ENCODE measurements at regions not wholly inside any gene's neighbourhood (a gene's known extent, or its start where the extent isn't known, plus 50 kb on each side); places are given as distances from the start of the nearest gene placed in this dataset.

DNA sequence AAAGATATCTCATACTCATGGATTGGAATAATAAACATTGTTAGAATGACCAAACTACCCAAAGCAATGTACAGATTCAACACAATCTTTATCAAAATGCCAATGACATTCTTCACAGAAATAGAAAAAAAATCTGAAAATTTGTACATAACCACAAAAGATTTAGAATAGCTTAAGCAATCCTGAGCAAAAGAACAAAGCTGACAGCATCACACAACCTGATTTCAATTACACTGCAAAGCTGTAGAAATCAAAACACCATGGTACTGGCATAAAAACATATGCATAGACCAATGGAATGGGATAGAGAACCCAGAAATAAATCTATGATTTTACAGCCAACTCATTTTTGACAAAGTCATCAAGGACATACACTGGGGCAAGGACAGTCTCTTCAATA, 130.0 kb upstream of the TMEM72 start:
- no peak for DNase-seq (ENCODE audit: low spot score)

DNA sequence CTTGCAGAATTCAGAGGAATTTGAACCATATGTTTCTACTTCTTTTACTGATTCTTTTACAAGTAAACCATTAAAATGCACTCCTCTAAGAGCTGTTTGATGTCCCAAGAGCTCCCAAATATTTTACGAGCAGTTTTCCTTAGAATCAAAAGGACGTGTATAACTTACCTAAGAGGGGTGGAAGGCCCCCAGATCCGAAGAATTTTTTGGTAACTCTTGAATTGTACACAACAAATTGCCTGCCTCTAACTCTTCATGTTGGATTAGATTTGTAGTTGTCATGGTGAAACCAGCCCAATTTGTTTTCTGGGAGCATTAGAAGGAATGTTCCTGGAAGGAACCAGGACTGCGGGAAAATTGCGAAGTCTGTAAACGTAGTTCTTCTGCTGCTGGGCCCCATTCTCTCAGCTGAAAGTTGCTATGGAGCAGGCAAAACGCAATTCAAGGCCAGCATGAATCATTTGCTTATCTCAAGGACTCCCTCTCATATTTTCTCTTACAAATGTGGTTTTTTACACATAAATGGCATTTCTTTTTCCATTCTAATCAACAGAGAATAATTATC, 124.8 kb upstream of the TMEM72 start:
- no peak for DNase-seq (ENCODE audit: low spot score)

DNA sequence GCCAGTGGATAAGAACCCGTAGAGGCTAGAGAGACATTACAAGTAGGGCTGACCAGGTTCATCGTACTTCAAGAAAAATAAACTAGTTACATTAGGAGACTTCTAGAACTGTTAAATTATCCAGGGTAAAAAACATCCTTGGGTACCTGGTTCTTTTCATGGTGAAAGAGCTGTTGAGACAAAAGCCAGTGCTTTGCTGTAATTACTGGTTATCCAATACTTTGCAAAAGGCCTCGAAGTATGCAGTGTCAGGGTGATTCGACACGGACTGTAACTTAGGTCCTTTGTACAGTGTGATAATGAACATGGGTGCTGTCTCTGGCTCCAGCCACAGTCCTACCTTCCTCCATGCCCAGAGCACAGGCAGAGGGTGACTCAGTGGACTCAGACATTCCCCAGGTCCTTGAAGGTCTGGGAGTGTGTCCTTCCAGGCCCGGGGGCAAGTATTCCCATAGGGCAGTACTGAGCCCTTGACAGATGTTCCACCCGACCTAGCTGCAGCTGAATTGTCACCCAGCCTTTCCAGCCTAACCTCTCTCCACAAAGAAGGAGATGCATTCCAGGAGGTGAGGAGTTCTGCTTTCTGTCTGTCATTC, 123.6 kb upstream of the TMEM72 start:
- no peak for DNase-seq (ENCODE audit: low spot score)

DNA sequence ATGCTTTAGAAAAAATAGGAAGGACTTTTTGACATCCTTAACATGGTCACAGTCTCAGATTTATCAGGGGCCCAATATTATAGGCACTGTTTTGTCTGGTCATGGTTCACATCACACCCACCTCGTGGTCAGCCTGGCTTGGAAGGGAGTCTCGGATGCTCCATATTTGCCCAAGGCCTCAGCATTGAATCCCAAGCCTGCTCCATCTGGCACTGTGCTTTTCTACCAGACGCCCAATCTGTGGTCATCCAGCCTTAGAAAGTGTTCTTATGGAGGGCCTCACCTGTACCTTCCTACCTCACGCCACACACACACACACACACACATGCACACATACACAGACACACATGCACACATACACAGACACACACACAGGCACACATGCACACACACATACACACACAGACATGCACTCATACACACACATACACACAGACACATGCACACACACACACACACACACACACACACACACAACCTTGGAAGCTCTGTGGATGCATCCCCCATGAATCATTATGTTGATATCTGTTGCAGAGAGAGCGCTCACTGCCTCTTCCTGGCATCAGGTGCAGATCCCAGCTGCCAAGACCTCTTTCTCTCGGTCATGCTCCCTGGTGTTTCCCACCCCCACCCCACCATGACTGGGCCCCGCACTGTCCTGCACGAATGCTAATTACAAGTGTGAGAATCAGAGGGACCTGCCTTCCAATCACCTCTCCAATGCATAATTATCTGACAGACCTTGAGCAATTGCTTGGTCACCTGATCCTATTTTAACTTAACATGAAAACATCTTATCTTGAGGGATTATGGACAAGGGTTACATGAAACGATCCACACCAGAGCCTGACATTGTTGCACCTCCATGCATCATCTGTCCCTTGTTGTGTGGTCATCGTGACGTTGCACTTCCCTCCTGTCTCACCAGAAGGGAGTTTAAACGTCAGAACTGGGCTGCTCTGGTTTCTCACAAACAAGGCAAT, 122.7 kb upstream of the TMEM72 start:
- DNase-seq (ENCODE audit: low spot score), result no peak

DNA sequence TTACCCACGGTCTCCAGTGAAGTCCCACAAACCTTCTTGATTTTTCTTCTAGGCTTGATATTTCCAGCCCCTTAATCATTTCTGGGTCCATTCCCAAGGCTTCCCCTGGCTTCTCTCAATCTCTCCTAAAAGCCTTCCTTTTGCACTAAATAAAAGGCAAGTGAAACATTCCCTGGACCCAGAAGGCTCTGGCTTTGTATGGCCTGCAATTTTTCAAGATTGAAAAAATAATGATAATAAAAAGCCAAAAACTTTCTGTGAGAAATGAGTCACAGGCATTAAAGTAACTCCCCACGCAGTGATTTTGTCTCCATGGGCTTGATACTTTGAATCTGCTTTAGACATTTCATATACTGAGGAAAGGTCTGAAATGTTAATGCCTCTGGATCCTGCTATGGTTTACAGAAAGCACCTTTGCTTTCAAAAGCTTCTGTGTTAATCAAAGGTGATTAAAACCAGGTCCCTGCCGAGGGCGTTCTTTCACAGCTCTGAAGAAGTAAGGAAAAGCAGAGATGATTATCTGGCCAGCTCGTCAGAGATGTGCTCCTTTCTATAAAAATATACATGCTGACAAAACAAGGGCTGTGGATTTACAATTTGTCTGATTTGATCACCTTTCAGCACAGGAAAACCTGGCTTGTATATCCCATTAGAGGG, 118.9 kb upstream of the TMEM72 start:
- no peak for DNase-seq (ENCODE audit: low spot score)

DNA sequence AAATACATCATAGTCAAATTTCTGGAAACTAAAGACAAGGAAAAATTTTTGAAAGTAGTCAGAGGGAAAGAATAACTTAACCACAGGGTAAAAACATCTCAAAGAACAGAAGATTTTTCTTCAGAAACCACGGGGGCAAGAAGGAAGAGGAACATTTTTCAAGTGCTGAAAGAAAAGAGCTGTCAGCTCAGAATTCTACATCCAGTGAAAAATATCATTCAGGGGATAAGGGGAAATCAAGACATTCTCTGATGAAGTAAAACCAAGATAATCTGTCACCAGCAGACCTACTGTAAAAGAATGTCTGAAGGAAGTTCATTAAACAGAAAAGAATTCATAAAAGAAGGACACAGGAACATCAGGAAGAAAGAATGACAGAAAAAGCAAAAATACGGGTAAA, 111.2 kb upstream of the TMEM72 start:
- no peak for DNase-seq (ENCODE audit: low spot score)

DNA sequence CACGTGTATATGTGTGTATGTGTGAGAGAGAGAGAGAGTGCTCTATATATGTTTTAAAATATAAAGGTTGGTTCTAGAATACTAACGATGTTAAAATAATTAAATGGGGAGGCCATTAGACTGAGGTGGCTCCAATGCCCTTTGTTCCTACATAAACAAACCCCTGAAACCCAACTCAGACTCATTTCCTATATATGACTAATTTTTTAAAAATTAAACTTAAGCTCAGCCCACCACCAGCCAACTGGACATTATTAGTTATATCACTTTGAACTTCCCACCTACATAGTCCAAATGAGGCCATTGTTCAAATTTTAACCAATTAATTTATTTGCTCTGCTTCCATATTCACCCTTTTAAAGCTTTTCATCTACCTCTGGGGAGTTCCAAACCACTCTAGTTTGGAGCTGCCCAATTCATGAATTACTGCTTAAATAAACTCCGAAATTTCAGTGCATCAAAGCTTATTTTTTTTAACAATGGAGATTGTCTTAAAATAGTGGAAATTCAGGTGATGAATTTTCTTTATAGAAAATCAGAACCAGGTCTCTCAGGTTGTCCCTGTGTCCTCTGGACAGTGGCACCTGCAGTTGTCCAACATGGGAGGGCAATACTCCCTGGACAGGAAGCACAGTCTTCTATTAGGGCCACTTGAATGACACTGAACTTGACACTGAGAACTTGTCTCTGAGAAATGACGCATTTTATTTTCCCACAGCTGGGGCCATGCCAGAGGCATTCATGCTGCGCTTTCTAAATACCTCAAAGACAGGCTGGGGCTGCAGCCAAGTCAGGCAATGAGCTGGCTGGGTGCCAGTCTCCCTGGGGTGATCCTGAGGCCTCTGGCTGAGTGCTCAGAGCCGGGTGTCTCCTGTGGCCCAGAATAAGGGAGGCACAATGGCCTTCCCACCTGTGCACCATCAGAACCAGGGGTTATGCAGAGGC, 109.5 kb upstream of the TMEM72 start:
- no peak for DNase-seq (ENCODE audit: low spot score)

DNA sequence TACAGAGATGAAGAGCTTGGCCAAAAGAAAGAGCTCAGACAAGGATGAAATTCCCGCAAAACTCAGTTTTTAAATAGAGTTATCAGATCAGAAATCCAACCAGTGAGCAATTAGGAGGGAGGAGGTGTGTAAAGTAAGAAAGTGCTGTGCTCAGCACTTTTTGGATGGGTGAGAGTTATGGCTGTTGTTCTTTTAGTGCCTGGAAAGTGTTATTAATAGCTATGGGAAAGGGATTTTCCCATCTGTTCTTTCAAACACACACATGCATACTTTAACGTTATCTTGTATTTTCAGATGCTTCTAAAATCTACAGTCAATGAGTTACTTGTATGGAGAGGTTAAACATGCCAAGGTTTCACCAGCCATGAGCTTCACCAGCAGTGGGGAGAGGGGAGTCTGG, 107.3 kb upstream of the TMEM72 start:
- no peak for DNase-seq (ENCODE audit: low spot score)

DNA sequence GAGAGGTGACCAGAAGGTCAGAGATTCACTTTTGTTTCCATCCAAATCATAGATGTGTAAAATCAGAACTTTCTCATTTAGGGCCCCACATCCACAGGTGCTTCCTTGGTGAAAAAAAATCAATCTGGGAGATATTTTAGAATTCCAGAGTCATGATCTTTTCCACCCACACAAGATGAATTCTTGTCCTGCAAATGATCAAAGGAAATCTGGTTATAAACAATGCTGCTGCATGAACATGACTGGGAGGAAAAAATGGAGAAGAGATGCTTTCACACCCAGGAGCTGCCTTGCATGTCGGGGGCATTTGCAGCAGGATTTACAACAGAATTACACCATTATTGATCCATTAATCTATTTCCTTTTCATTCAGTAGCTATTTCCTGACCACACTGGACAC, 106.5 kb upstream of the TMEM72 start:
- no peak for DNase-seq (ENCODE audit: low spot score)

DNA sequence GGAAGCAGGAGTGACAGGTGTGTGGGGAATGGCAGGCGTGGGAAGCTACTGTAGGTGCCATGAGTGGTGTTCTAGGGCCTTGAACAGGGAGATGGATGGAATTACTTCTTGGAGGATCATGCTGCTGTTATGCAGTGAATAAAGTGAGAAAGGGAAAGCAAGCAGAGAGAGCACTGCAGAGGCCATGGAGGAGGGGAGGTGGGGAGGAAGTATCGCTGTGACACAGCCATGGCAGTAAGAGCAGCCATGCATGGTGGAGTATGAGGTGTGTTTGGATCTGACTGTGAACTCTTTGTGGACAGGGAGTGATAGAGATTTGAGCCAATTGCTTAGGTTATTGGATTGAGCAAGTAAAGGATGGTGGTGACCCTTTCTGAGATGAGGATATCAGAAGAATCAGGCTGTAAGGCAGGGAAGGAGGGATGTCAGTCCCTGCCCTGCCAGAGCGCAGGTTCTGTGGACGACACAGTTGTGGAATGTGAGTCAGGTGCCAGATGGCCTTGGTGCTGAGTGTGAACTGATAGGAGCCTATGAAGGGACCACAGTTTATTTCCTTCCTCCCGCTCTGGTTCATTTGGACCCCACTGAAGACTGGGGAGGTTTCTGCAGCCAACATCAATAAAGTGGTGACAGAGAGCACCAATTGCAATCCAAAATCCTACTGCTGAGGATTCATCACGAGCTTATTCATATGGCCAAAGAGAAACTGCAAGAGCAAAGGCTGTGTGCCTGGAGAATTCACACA, 105.5 kb upstream of the TMEM72 start:
- no peak for DNase-seq (ENCODE audit: low spot score)

DNA sequence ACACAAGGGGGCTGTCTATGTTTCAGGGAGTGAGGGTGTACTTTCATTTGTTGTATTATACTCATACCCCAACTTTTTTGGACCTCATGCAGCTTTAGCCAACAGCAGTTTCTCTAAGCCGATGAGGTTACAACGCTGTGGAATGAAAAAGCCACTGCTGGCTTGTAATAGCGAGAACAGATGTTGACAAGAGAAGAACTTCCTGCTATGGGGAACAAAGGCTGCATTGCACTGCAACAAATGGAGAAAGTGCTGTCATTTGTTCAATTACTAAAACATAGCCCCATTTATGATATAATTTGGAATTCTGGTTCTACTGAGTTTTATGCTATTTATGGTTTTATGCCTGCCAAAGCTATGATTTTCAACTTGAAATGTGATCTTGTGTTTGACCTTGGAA, 104.2 kb upstream of the TMEM72 start:
- DNase-seq (ENCODE audit: low spot score), result no peak

DNA sequence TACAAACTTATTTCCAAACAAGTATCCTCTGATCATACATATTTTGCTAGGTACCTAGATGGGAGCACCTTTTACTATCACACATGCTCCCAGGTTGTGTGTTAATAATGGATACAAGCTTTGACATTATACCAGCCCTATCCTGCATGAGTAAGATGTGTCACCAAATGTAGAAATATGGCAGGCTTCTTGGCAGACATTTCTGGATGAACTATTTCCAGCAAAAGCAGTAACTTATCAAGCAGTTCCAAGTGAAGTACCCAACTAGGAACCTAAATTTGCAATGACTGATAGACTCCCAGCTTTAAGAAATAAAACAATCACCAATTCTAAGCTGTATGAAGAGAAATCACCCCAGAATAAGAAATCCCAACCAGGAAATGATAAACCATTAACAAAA, 103.7 kb upstream of the TMEM72 start:
- DNase-seq (ENCODE audit: low spot score), result no peak

DNA sequence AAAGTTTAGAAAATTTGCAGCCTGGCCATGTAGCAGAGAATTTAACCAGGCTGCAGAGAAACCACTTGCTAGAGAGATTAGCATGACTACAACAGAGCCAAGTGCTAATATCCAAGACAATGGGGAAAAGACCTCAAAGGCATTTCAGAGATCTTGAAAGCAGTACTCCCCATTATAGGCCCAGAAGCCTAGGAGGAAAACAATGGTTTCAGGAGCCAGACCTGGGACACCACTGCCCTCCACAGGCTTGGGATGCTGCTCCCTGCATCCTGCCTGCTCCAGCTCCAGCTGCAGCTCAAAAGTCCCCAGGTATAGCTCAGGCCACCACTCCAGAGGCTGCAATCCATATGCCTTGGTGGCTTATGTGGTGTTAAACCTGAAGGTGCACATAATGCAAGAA, 101.5 kb upstream of the TMEM72 start:
- DNase-seq (ENCODE audit: low spot score), result no peak

DNA sequence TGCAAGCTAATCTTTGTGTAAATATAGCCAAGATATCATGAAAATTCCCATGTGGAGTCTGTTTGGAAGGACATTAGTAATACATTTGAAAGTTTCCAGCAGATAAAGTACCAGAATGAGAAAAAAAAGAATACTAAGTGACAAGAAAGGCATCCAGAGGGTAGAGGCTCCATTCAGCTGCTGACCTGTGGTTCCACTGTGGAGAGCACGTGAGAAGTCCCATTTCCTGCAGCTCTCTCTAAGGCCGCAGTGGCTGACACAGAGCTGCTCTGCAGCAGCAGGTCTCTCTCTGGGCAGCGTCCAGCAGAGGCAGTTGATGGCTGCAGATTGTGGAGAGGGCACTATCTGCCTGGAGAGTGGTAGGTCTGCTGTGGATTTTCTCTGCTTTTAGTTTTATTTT, 100.1 kb upstream of the TMEM72 start:
- DNase-seq (ENCODE audit: low spot score), result no peak

DNA sequence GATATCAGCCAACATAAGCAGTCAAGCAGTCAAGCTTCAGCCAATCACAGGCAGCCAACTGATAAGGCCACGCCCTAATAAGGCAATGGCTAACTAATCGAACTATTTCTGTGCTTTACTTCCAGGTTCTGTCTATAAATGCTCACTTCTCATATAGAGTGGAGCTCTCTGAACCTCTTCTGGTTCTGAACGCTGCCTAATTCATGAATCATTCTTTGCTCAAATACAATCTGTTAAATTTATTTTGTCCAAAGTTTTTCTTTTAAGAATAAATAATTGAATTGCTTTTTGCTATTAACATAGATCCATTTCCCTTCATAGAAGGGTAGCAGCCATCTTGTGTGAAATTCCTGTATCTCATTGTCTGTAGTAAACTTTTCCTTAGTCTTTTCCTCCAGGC, 97.9 kb upstream of the TMEM72 start:
- no peak for DNase-seq (ENCODE audit: low spot score)

DNA sequence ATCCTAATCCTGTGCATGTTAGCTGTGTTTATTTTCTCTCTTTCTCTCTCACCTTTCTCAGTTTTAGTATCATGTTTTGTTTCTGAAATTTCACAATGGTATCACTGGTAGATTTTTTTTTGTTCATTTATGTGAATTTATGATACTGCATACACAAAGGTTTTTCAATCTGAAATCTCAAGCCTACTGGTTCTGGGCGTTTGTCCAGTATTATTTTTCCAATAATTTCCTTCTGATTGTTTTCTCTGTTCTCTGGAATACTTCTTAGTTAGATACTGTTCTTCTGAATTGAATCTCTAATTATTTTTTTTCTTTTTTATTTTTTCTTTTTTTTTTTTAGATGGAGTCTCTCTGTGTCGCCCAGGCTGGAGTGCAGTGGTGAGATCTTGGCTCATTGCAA, 96.2 kb upstream of the TMEM72 start:
- no peak for DNase-seq (ENCODE audit: low spot score)

DNA sequence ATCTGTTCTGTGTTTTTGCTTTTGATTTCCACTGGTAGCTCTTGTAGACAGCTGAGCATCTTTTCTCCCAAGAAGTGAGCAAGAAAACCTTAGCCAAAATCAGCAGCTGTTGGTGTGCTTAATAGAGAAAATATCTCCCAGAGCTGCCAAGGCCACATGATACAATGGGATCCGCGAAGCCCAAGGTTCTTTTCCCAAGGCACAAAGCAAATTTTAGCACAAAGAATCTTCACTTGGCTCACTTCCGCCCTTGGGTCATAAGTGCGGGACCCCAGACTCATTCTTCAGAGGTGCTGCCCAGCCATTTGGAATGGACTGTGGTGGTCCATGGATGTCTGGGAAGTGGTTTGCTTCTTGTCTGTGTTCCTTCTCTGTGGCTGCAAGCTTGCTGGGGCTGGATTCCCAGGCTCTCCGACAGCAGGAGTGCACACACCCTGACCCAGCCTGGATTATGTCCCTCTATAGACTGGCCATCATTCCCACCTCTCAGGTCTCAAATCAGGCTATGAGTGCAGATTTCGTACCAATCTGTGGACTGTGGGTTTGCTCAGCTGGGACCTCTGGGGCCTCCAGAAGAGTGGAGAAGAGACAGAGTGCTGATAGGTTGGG, 93.0 kb upstream of the TMEM72 start:
- DNase-seq (ENCODE audit: low spot score), result no peak

DNA sequence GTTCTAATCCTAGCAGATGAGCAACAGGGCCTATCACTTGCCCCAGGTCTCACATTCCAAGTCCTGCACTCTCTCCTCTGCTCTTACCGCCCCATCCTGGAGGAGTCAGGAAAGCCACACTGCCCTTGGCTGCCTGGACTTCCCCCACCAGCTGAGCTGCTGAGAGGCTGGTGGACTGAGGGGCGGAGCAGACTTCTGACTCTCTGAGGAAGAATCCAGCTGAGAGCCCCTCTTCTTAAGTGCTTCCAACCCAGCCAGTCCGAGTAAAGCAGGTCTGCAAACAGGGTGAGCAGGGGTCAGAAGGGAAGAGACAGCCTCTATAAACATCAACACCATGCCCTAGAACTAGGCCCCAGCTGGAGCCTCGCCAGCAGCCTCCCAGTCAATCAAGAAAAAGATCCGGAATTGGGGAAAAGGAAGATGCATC, 92.4 kb upstream of the TMEM72 start:
- DNase-seq (ENCODE audit: low spot score), result no peak

DNA sequence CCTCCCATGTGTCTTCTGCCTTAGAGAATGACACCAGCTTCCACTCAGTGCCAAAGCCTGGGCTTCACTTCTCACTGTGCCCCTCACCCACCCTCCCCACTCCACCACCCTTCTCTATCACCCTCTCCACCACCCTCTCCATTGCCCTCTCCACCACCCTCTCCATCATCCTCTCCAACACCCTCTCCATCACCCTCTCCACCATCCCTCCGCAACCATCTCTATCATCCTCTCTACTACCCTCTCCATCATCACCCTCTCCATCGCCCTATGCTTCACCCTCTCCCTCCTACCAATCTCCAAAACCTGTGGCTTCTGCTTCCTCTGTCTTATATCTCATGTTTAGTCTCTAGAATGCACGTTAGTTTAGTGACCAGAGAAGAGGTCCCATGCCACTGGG, 91.0 kb upstream of the TMEM72 start:
- no peak for DNase-seq (ENCODE audit: low spot score)

DNA sequence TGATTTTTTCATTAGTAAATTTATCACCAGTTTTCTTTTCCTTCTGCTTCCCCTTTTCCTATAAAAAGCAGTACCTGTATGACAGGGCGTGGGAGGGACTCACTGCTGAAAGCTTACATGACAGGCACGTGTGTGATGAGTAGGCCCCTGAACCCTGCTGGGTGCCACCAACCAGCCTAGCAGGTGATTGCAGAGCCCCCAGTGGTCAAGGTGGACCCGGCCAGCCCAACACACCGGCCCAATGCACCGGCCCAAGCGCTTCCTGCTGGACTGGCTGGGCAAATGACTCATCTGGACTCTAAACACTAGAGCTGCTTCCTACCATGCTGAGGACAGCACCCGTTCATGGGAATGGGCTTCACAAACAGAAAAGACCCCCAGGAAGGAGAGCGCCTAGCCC, 89.8 kb upstream of the TMEM72 start:
- no peak for DNase-seq (ENCODE audit: low spot score)

DNA sequence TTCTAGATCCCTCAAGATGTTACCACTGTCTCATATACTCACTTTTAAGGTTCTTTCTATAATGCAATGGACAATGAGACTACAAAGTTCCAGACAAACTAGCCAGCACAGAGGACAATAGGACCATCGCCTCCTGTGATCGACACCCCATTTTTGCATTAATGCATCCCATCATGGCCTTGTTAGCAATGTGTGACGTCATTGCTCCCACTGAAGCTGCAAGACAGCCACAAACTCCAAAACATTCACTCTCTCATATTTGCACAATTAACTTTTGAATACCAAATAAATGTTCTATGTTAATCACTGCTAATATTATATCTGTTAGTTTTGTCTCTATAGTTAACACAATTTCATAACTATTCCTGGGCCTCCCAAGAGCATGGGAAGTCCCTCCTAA, 88.8 kb upstream of the TMEM72 start:
- no peak for DNase-seq (ENCODE audit: low spot score)

Measured in CD4-positive, alpha-beta T cell treated with Interleukin-15 for 4 hours (primary cell).